GM12873 (cell line): ENCODE measurements at regions not wholly inside any gene's neighbourhood (a gene's known extent, or its start where the extent isn't known, plus 50 kb on each side); places are given as distances from the start of the nearest gene placed in this dataset.

Experiments
- CTCF ChIP-seq: IDR thresholded peaks from 2 replicates; pipeline ENCODE4 v1.5.1; 2012; ENCODE audit warnings: low read depth, mild to moderate bottlenecking, moderate library complexity, low read length, control low read depth; ENCODE audit not compliant: insufficient read depth; ENCODE audit errors: missing control alignments

- no peak for TF ChIP-seq CTCF
These were observed 109.8 kb downstream of the TOMM20 start for GRCh38 chr1:235018720-235019444.

GRCh38 chr1:235018161-235018560, 110.5 kb downstream of the TOMM20 start:
- TF ChIP-seq CTCF, result no peak

- no peak for TF ChIP-seq CTCF
These were observed 110.9 kb downstream of the TOMM20 start for GRCh38 chr1:235017719-235018118.

GRCh38 chr1:235017191-235017590, 111.4 kb downstream of the TOMM20 start:
- no peak for TF ChIP-seq CTCF

- no peak for TF ChIP-seq CTCF
These were observed 113.2 kb downstream of the TOMM20 start for GRCh38 chr1:235015291-235015985.

- TF ChIP-seq CTCF, result no peak
These were observed 113.9 kb downstream of the TOMM20 start for GRCh38 chr1:235014756-235015155.

GRCh38 chr1:235013512-235013911, 115.1 kb downstream of the TOMM20 start:
- no peak for TF ChIP-seq CTCF
